Body of pancreas (tissue), 4 donors: ENCODE measurements at regions not wholly inside any gene's neighbourhood (a gene's known extent, or its start where the extent isn't known, plus 50 kb on each side); places are given as distances from the start of the nearest gene placed in this dataset.

Experiments used
- POLR2A ChIP-seq, 3 donors: fragments of 450-650 bp; IDR thresholded peaks; one replicate each; pipeline ENCODE4 v1.6.1; 2016; ENCODE audit warnings: antibody characterized with exemption in 3 of 3, mild to moderate bottlenecking in 2 of 3
- TF ChIP-seq, protein P1 (sequence below), 7 experiments: fragments of 450-650 bp in 4 of 7; fragments of 200-600 bp in 3 of 7; sonication (generic) in 3 of 7; IDR thresholded peaks; one replicate each; pipeline ENCODE4 v1.5.1; 2016 to 2019; ENCODE audit warnings: antibody characterized with exemption in 7 of 7

DNA sequence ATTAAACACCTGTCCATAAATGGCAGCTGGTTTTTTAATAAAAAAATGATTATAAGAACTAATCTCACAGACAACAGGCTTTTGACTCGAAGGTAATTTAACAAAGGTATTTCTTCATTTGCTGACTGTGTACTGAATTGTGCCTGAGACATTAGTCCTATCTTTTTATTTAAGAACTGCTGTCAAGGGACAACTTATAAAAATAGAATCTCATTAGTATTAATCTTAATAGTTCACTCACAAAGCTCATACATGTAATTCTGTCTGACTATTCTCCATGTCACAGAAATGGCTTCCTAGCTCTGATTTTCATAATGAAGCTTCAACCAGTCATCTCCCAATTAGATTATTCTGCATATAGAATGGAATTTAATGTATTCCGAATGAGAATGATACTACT lies 276.9 kb upstream of the PDZRN3 start:
- TF ChIP-seq, protein P1, sequence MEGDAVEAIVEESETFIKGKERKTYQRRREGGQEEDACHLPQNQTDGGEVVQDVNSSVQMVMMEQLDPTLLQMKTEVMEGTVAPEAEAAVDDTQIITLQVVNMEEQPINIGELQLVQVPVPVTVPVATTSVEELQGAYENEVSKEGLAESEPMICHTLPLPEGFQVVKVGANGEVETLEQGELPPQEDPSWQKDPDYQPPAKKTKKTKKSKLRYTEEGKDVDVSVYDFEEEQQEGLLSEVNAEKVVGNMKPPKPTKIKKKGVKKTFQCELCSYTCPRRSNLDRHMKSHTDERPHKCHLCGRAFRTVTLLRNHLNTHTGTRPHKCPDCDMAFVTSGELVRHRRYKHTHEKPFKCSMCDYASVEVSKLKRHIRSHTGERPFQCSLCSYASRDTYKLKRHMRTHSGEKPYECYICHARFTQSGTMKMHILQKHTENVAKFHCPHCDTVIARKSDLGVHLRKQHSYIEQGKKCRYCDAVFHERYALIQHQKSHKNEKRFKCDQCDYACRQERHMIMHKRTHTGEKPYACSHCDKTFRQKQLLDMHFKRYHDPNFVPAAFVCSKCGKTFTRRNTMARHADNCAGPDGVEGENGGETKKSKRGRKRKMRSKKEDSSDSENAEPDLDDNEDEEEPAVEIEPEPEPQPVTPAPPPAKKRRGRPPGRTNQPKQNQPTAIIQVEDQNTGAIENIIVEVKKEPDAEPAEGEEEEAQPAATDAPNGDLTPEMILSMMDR (IDR thresholded peaks at IDR 0.05) = no peak
- TF ChIP-seq POLR2A (IDR thresholded peaks at IDR 0.05) = no peak
